ENCODE measurements at regions not wholly inside any gene's neighbourhood (a gene's known extent, or its start where the extent isn't known, plus 50 kb on each side); places are given as distances from the start of the nearest gene placed in this dataset.

DNA sequence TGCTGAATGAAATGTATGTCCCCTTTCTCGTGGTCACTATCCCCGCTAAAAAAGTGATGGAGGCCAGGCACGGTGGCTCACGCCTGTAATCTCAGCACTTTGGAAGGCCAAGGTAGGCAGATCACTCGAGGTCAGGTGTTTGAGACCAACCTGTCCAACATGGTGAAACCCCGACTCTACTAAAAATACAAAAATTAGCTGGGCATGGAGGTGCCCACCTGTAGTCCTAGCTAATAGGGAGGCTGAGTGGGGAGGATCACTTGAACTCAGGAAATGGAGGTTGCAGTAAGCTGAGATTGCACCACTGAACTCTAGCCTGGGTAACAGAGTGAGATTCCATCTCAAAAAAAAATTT, 91.4 kb upstream of the MKLN1 start:
- no peak for DNase-seq

DNA sequence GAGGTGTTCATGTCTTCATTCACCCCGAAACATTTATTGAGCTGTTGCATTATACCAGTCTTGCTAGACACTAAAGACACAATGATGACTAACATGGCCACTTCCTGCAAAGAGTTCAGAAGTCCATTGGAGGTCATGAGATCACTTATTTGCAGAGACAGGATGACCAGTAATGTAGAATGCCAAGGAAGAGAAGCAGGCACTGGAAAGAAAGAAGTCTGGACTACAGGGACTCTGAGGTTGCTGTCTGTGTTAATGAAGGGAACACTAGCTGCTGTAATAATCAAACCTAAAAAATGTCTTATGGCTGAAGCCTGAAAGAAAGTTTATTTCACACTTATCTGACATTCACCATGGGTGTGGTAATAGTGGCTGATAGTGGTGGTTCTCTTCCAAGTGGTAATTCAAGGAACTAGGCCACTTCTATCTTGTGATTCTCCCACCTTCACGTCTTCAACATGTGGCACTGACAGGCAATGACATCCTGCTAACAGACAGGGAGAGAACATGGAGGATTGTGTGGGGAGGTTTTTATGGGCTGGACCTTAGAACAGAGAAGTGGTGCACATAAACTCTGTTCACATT, 89.2 kb upstream of the MKLN1 start:
- no peak for DNase-seq

- DNase-seq, result no peak
Observed at GRCh38 chr7:131241386-131241785, 86.3 kb upstream of the MKLN1 start.

- no peak for DNase-seq
Observed at GRCh38 chr7:131242123-131242650, 85.5 kb upstream of the MKLN1 start.

GRCh38 chr7:131244259-131244852, 83.3 kb upstream of the MKLN1 start:
- no peak for DNase-seq

DNA sequence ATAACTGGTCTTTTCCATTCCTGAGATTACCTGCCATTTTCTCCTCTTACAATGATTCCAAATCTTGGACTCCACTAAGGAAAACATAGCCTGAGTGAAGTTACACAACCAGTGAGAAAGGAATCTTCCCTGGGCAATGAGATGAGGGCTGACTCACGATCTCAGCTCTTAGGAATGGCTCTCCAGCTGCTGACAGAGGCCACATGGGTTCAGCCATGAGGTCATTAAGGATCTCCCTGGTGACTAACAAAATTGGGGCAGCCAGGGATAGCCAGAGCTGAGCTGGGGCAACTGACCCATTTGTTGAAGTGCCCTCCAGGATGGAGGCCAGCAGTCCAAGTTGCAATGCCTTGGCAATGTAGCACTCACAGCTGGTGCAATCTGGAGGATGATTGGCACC, 78.7 kb upstream of the MKLN1 start:
- no peak for DNase-seq

DNA sequence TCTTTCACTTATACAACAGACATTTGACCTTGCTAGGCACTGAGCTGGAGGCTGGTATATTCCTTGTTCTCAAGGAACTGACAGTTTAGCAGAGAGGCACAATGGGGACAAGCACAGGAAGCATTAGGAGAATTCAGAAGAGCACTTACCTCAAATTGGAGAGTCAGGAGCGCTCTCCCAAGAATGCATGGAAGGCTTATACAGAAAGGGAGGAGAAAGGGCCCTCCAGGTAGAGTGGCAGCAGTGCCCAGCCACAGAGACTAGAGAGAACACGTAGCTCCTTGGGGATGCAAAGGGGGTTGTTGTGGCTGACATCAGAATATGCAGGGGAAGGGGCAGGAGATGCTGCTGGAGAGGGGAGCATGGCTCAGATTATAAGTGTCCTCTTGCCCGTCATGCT, 78.2 kb upstream of the MKLN1 start:
- no peak for DNase-seq

DNA sequence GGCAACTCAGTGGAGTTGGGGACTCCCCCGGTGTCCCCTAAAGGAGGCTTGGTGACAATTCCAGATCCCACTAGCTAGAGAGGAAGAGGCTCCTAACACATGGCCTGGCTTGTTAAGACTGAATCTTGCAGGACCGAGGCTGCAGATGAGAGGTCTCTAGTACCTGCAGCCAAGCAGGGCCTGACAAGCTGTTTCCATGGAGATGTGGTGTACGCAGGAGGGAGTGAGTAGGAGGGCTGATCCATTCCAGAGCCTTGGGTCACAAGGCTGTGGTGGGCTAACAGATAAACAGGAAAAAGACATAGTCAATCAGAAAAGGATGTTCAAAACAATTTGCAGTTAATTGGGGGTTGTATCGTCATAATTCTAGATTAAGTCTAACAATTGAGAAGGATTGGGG, 77.3 kb upstream of the MKLN1 start:
- no peak for DNase-seq

- DNase-seq, result no peak
Observed at GRCh38 chr7:131251371-131251770, 76.3 kb upstream of the MKLN1 start.

DNA sequence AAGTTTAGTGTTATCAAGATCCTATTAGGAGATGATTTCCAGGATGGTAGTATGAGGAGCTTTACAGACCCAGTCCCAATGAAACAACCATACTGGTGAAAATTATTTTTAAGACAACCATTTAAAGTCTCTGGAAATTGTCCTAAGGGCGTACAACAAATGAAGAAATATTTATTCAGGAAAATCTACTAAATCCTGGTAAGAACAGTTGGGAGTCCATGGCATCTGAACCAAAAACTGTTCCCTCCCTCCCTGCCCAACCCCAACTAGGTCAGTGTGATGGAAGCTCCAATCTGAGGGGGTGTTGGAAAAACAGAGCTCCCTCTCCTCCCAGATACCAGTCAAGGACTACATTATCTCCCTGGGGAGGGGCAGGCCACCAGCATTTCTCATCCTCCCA, 74.7 kb upstream of the MKLN1 start:
- no peak for DNase-seq

- DNase-seq, result no peak
Observed at GRCh38 chr7:131254211-131254610, 73.5 kb upstream of the MKLN1 start.

- DNase-seq, result no peak
Observed at GRCh38 chr7:131255242-131255641, 72.4 kb upstream of the MKLN1 start.

- no peak for DNase-seq
Observed at GRCh38 chr7:131261476-131261994, 66.1 kb upstream of the MKLN1 start.

DNA sequence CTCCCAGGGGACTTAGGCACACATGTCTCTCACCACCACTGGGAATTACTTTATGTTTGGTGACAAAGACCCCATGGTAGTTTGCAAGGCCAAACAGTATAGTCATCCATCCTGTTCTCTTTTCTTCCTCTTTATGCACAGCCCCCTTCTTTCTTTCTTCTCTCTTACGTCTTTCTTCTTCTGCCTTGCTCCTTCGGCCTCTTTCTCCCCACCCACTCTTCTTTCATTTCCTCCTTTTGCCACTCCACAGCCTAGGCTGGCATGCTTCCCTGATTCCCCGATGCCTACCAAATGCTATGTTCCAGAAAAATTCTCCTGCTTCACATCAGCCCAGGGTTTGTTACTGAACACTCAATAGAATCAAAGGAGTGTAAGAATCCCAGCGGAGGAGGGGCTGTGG, 62.4 kb upstream of the MKLN1 start:
- no peak for DNase-seq

DNA sequence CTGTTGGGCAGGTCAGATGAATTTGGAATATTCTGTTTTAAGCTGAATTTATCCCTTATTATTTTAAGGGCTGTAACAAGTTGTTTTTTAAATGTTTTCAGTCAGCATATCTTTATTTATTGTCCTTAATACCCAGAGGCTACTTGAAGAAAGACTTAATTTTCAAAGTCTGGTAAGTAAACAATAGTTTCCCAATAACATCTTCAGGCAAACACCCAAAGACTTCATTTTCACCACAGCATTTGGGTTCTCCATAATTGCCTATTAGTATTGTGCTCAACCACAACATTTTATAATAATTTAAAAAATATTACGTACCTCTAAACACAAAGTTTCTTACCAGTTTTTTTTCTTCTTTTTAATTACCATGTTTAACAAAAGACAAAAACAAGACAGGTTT, 60.0 kb upstream of the MKLN1 start:
- DNase-seq, result no peak

DNA sequence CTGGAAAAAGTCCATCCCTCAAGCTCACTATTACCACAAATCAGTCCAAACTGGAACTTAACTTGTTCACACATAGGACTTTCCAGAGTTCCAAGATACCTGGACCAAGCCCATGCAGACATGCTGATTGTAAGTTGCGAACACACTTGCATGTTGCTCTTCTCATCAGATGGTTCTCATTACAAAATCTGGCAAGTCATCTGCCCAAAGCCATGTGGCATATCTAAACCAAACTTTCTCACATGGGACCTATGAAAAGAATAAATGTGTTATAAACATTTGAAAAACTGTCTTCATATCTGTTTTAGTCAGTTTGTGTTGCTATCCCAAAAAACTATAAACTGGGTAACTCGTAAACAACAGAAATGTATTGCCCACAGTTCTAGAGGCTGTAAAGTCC, 58.8 kb upstream of the MKLN1 start:
- DNase-seq, result no peak

GRCh38 chr7:131272086-131272485, 55.6 kb upstream of the MKLN1 start:
- DNase-seq, result no peak

GRCh38 chr7:131274986-131275385, 52.7 kb upstream of the MKLN1 start:
- no peak for DNase-seq

DNA sequence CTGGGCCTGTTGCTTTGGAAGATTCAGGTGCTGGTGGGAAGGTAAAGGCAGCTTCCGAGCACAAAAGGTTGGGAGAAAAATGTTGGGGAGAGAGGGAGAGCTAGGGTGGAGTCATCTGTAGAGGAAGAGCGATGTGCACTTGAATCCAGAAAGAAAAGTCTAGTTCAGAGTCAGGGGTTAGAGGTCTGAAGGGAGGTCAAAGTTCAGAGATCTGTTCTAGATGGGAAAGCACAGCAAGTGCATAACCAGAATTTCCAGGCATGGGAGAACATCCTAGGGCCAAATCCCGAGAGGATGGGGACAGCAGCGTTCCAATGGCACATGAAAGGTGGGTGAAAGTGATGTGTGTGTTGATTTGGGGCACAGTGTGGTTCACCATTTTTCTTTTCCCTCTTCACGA, 51.5 kb upstream of the MKLN1 start:
- no peak for DNase-seq

- no peak for DNase-seq
Observed at GRCh38 chr7:131276748-131277147, 50.9 kb upstream of the MKLN1 start.

All from stimulated activated CD4-positive, alpha-beta T cell treated with anti-CD3 and anti-CD28 coated beads, Interleukin-12 subunit alpha, Interleukin-12 subunit beta, amount 100 ng/mL, for 4 hours (primary cell).